ENCODE measurements at regions not wholly inside any gene's neighbourhood (a gene's known extent, or its start where the extent isn't known, plus 50 kb on each side); places are given as distances from the start of the nearest gene placed in this dataset.
"Not testable (repeated sequence)": the region's sequence is repeated elsewhere in the genome, so short reads cannot be mapped to it uniquely, and the experiment has no call there.

- DNase-seq, result no peak
- Histone ChIP-seq H3K4me1 (ENCODE audit: control insufficient read depth, insufficient read depth, low read length, poor library complexity, severe bottlenecking) (no peaks in the 10 kb centered on the region), H3K27me3 (ENCODE audit: control insufficient read depth, insufficient read depth, low read length) (no peaks in the 10 kb centered on the region), H3K4me3 (ENCODE audit: low read depth, low read length) (no peak overlapping the region), H3K9me3 (ENCODE audit: control insufficient read depth in 2 of 2, low read length in 2 of 2) (no peaks in the 10 kb centered on the region), H3K36me3 (ENCODE audit: control insufficient read depth, insufficient read depth, low read length) (no peaks in the 10 kb centered on the region), H3K27ac (ENCODE audit: insufficient read depth, low read length, poor library complexity, severe bottlenecking) (no peak overlapping the region)
- no peak overlapping the region for H3K27ac Mint-ChIP-seq
- peaks cover 2 to 8% (median 5%) of the 10 kb centered on the region in 7 donors for H3K9me3 Mint-ChIP-seq
- no peaks in the 10 kb centered on the region for H3K36me3 Mint-ChIP-seq
- no peaks in the 10 kb centered on the region for H3K4me1 Mint-ChIP-seq
- no peak for ATAC-seq (ENCODE audit: low read depth in 2 of 2)
- no peaks in the 10 kb centered on the region for H3K27me3 Mint-ChIP-seq
- H3K4me3 Mint-ChIP-seq, result no peak overlapping the region
These were observed 326.6 kb upstream of the PRICKLE1 start for GRCh38 chr12:42916143-42916542.

GRCh38 chr12:42915426-42915825 is 325.9 kb upstream of the PRICKLE1 start:
- H3K27me3 Mint-ChIP-seq, result no peaks in the 10 kb centered on the region
- Histone ChIP-seq H3K4me1 (ENCODE audit: control insufficient read depth, insufficient read depth, low read length, poor library complexity, severe bottlenecking) (no peaks in the 10 kb centered on the region), H3K36me3 (ENCODE audit: control insufficient read depth, insufficient read depth, low read length) (no peaks in the 10 kb centered on the region), H3K27me3 (ENCODE audit: control insufficient read depth, insufficient read depth, low read length) (no peaks in the 10 kb centered on the region), H3K4me3 (ENCODE audit: low read depth, low read length) (no peak overlapping the region), H3K9me3 (ENCODE audit: control insufficient read depth in 2 of 2, low read length in 2 of 2) (no peaks in the 10 kb centered on the region), H3K27ac (ENCODE audit: insufficient read depth, low read length, poor library complexity, severe bottlenecking) (no peak overlapping the region)
- ATAC-seq (ENCODE audit: low read depth in 2 of 2), result no peak
- no peak for DNase-seq
- peaks cover 2 to 8% (median 5%) of the 10 kb centered on the region in 7 donors for H3K9me3 Mint-ChIP-seq
- H3K4me1 Mint-ChIP-seq, result no peaks in the 10 kb centered on the region
- H3K36me3 Mint-ChIP-seq, result no peaks in the 10 kb centered on the region
- H3K4me3 Mint-ChIP-seq, result no peak overlapping the region
- H3K27ac Mint-ChIP-seq, result no peak overlapping the region

- Histone ChIP-seq H3K27ac (ENCODE audit: insufficient read depth, low read length, poor library complexity, severe bottlenecking) (no peak overlapping the region), H3K27me3 (ENCODE audit: control insufficient read depth, insufficient read depth, low read length) (no peaks in the 10 kb centered on the region), H3K4me3 (ENCODE audit: low read depth, low read length) (no peak overlapping the region), H3K36me3 (ENCODE audit: control insufficient read depth, insufficient read depth, low read length) (no peaks in the 10 kb centered on the region), H3K9me3 (ENCODE audit: control insufficient read depth in 2 of 2, low read length in 2 of 2) (no peaks in the 10 kb centered on the region), H3K4me1 (ENCODE audit: control insufficient read depth, insufficient read depth, low read length, poor library complexity, severe bottlenecking) (no peaks in the 10 kb centered on the region)
- peaks cover 3 to 9% (median 7%) of the 10 kb centered on the region in 7 donors for H3K9me3 Mint-ChIP-seq
- H3K27ac Mint-ChIP-seq, result no peak overlapping the region
- H3K36me3 Mint-ChIP-seq, result no peaks in the 10 kb centered on the region
- H3K4me1 Mint-ChIP-seq, result no peaks in the 10 kb centered on the region
- DNase-seq (no peak), ATAC-seq (ENCODE audit: low read depth in 2 of 2) (no peak)
- H3K27me3 Mint-ChIP-seq, result no peaks in the 10 kb centered on the region
- H3K4me3 Mint-ChIP-seq, result no peak overlapping the region
These were observed 322.8 kb upstream of the PRICKLE1 start for GRCh38 chr12:42912367-42912766.

- no peaks in the 10 kb centered on the region for H3K4me1 Mint-ChIP-seq
These were observed 321.1 kb upstream of the PRICKLE1 start for GRCh38 chr12:42910656-42911055.

GRCh38 chr12:42908712-42909111 is 319.2 kb upstream of the PRICKLE1 start:
- no peak overlapping the region for H3K4me3 ChIP-seq (ENCODE audit: low read depth, low read length)
- H3K27me3 ChIP-seq (ENCODE audit: control insufficient read depth, insufficient read depth, low read length), result no peaks in the 10 kb centered on the region
- H3K9me3 ChIP-seq (ENCODE audit: control insufficient read depth in 2 of 2, low read length in 2 of 2), result no peaks in the 10 kb centered on the region
- no peaks in the 10 kb centered on the region for H3K4me1 Mint-ChIP-seq
- H3K4me1 ChIP-seq (ENCODE audit: control insufficient read depth, insufficient read depth, low read length, poor library complexity, severe bottlenecking), result no peaks in the 10 kb centered on the region
- no peak overlapping the region for H3K4me3 Mint-ChIP-seq
- H3K36me3 ChIP-seq (ENCODE audit: control insufficient read depth, insufficient read depth, low read length), result no peaks in the 10 kb centered on the region
- ATAC-seq (ENCODE audit: low read depth in 2 of 2) (no peak), DNase-seq (no peak)
- no peak overlapping the region for H3K27ac Mint-ChIP-seq
- H3K27me3 Mint-ChIP-seq, result no peaks in the 10 kb centered on the region
- no peaks in the 10 kb centered on the region for H3K36me3 Mint-ChIP-seq
- peaks cover 3 to 15% (median 6%) of the 10 kb centered on the region in 7 donors for H3K9me3 Mint-ChIP-seq
- no peak overlapping the region for H3K27ac ChIP-seq (ENCODE audit: insufficient read depth, low read length, poor library complexity, severe bottlenecking)

More at GRCh38 chr12:42910656-42911055, 321.1 kb upstream of the PRICKLE1 start:
- Mint-ChIP-seq H3K27ac (no peak overlapping the region), H3K4me3 (no peak overlapping the region), H3K9me3 (peaks cover 3 to 15% (median 8%) of the 10 kb centered on the region in 7 donors), H3K27me3 (no peaks in the 10 kb centered on the region), H3K36me3 (no peaks in the 10 kb centered on the region)
- Histone ChIP-seq H3K4me1 (ENCODE audit: control insufficient read depth, insufficient read depth, low read length, poor library complexity, severe bottlenecking) (no peaks in the 10 kb centered on the region), H3K27me3 (ENCODE audit: control insufficient read depth, insufficient read depth, low read length) (no peaks in the 10 kb centered on the region), H3K9me3 (ENCODE audit: control insufficient read depth in 2 of 2, low read length in 2 of 2) (no peaks in the 10 kb centered on the region), H3K4me3 (ENCODE audit: low read depth, low read length) (no peak overlapping the region), H3K27ac (ENCODE audit: insufficient read depth, low read length, poor library complexity, severe bottlenecking) (no peak overlapping the region), H3K36me3 (ENCODE audit: control insufficient read depth, insufficient read depth, low read length) (no peaks in the 10 kb centered on the region)
- ATAC-seq (ENCODE audit: low read depth in 2 of 2), result no peak
- no peak for DNase-seq

GRCh38 chr12:42906801-42907200 is 317.3 kb upstream of the PRICKLE1 start:
- peaks cover 0 to 14% (median 3%) of the 10 kb centered on the region in 7 donors for H3K9me3 Mint-ChIP-seq
- not testable (repeated sequence) for H3K36me3 ChIP-seq (ENCODE audit: control insufficient read depth, insufficient read depth, low read length); H3K36me3 Mint-ChIP-seq; H3K27ac ChIP-seq (ENCODE audit: insufficient read depth, low read length, poor library complexity, severe bottlenecking); H3K9me3 ChIP-seq (ENCODE audit: control insufficient read depth in 2 of 2, low read length in 2 of 2); H3K4me1 Mint-ChIP-seq; H3K27me3 ChIP-seq (ENCODE audit: control insufficient read depth, insufficient read depth, low read length); ATAC-seq (ENCODE audit: low read depth in 2 of 2); DNase-seq; H3K4me3 Mint-ChIP-seq; H3K4me3 ChIP-seq (ENCODE audit: low read depth, low read length); H3K4me1 ChIP-seq (ENCODE audit: control insufficient read depth, insufficient read depth, low read length, poor library complexity, severe bottlenecking); H3K27me3 Mint-ChIP-seq; H3K27ac Mint-ChIP-seq

GRCh38 chr12:42905419-42905705 is 315.8 kb upstream of the PRICKLE1 start:
- Histone ChIP-seq H3K9me3 (ENCODE audit: control insufficient read depth in 2 of 2, low read length in 2 of 2) (no peaks in the 10 kb centered on the region), H3K27ac (ENCODE audit: insufficient read depth, low read length, poor library complexity, severe bottlenecking) (no peak overlapping the region), H3K27me3 (ENCODE audit: control insufficient read depth, insufficient read depth, low read length) (no peaks in the 10 kb centered on the region), H3K4me1 (ENCODE audit: control insufficient read depth, insufficient read depth, low read length, poor library complexity, severe bottlenecking) (no peaks in the 10 kb centered on the region), H3K36me3 (ENCODE audit: control insufficient read depth, insufficient read depth, low read length) (no peaks in the 10 kb centered on the region), H3K4me3 (ENCODE audit: low read depth, low read length) (no peak overlapping the region)
- H3K36me3 Mint-ChIP-seq, result no peaks in the 10 kb centered on the region
- no peaks in the 10 kb centered on the region for H3K4me1 Mint-ChIP-seq
- no peak overlapping the region for H3K4me3 Mint-ChIP-seq
- DNase-seq (no peak), ATAC-seq (ENCODE audit: low read depth in 2 of 2) (no peak)
- H3K27me3 Mint-ChIP-seq, result no peaks in the 10 kb centered on the region
- peaks cover 0 to 21% (median 4%) of the 10 kb centered on the region in 7 donors for H3K9me3 Mint-ChIP-seq
- H3K27ac Mint-ChIP-seq, result no peak overlapping the region

- Mint-ChIP-seq H3K9me3 (peaks cover 0 to 21% (median 4%) of the 10 kb centered on the region in 7 donors), H3K4me1 (no peaks in the 10 kb centered on the region), H3K27ac (no peak overlapping the region), H3K4me3 (no peak overlapping the region), H3K27me3 (no peaks in the 10 kb centered on the region), H3K36me3 (no peaks in the 10 kb centered on the region)
- no peaks in the 10 kb centered on the region for H3K36me3 ChIP-seq (ENCODE audit: control insufficient read depth, insufficient read depth, low read length)
- no peaks in the 10 kb centered on the region for H3K27me3 ChIP-seq (ENCODE audit: control insufficient read depth, insufficient read depth, low read length)
- H3K27ac ChIP-seq (ENCODE audit: insufficient read depth, low read length, poor library complexity, severe bottlenecking), result no peak overlapping the region
- no peaks in the 10 kb centered on the region for H3K4me1 ChIP-seq (ENCODE audit: control insufficient read depth, insufficient read depth, low read length, poor library complexity, severe bottlenecking)
- H3K9me3 ChIP-seq (ENCODE audit: control insufficient read depth in 2 of 2, low read length in 2 of 2), result no peaks in the 10 kb centered on the region
- no peak for ATAC-seq (ENCODE audit: low read depth in 2 of 2)
- no peak for DNase-seq
- H3K4me3 ChIP-seq (ENCODE audit: low read depth, low read length), result no peak overlapping the region
These were observed 315.3 kb upstream of the PRICKLE1 start for GRCh38 chr12:42904683-42905418.

Measured in CD4-positive, CD25-positive, alpha-beta regulatory T cell (primary cell).